GM13976 (cell line): ENCODE measurements at regions not wholly inside any gene's neighbourhood (a gene's known extent, or its start where the extent isn't known, plus 50 kb on each side); places are given as distances from the start of the nearest gene placed in this dataset.

Experiments used
- DNase-seq: peaks from one replicate; pipeline ENCODE4 v3.0.0; 2012; ENCODE audit warnings: low spot score
- CTCF ChIP-seq: IDR thresholded peaks from 2 replicates; pipeline ENCODE4 v1.5.1; 2012; ENCODE audit warnings: borderline replicate concordance, mild to moderate bottlenecking; ENCODE audit not compliant: insufficient read depth; ENCODE audit errors: extremely low read depth, missing control alignments, control extremely low read depth
- in situ Hi-C: fragments of 300-500 bp; cut with MboI; formaldehyde crosslinking; loops from one replicate; pipeline ENCODE4 v1.12.0; 2022; ENCODE audit warnings: low sequenced_read_pairs, mixed read lengths, inconsistent platforms; ENCODE audit not compliant: unreplicated experiment

GRCh38 chr5:91443761-91444467 lies 60.8 kb upstream of the ARRDC3 start:
- no peak for TF ChIP-seq CTCF
- no peak for DNase-seq
- in situ Hi-C loops: no loop called here

DNA sequence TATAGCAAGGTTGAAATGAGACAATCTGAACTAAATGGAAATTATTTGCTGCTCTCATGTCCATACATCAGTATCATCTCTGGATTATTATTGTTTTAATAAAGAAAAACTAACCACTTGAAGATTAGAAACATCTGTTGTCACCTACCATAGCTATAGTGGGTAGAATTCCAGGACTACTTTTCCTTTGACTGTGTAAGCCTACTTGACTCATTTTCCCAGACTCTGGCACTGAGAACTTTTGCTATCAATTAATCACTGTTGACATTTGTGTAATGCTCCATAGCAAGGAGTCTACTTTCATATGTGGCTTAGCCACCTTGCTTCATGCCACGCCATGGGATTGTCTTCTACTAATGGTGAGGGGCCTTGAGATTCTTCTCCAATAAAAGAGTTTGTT lies 59.9 kb upstream of the ARRDC3 start:
- no peak for DNase-seq

GRCh38 chr5:91441082-91441481 lies 58.0 kb upstream of the ARRDC3 start:
- in situ Hi-C loops: no loop called here
- DNase-seq: no peak
- no peak for TF ChIP-seq CTCF

More for the DNA sequence above, 59.9 kb upstream of the ARRDC3 start:
- no peak for TF ChIP-seq CTCF
- in situ Hi-C loops: no loop called here

DNA sequence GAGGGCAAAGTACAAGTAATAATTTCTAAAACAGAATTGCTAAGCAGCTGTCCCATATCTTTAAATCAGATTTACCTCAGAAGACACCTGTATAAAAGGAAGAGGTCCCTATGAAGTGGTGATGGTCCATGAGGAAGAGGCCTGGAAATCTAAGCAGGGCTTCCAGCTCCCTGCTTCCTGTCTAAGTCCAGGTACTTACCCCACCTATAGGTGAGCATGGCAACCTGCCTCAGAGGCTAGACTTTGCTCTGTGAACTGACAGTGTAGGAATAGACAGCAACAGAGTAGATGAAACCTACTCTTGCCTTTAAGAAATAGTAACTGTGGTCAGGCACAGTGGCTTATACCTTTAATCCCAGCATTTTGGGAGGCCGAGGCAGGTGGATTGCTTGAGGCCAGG lies 55.8 kb upstream of the ARRDC3 start:
- no peak for TF ChIP-seq CTCF
- no peak for DNase-seq
- in situ Hi-C loops: no loop called here

GRCh38 chr5:91436241-91436640 lies 53.1 kb upstream of the ARRDC3 start:
- no peak for DNase-seq
- TF ChIP-seq CTCF: no peak
- in situ Hi-C loops: no loop called here

- in situ Hi-C loops: no loop called here
- DNase-seq: no peak
- no peak for TF ChIP-seq CTCF
Observed at GRCh38 chr5:91434348-91434747, 51.2 kb upstream of the ARRDC3 start.

- no peak for TF ChIP-seq CTCF
- in situ Hi-C loops: no loop called here
- no peak for DNase-seq
Observed at GRCh38 chr5:91433861-91434260, 50.7 kb upstream of the ARRDC3 start.
